ENCODE measurements at regions not wholly inside any gene's neighbourhood (a gene's known extent, or its start where the extent isn't known, plus 50 kb on each side); places are given as distances from the start of the nearest gene placed in this dataset.

DNA sequence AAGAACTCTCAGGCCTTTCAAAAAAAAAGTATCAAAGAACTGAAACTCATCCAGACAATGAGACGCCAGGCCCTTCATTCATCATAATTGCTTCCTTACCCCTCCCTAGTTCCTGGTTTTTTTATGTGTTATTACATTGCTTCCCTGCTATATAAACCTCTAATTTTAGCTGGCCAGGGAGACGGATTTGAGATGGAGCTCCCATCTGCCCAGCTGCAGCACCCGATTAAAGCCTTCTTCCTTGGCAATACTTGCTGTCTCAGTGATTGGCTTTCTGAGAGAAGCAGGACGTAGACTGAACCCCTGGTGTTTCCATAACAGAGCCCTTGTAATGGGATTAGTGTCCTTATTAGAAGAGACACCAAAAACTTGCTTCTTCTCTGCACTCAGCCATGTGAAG lies 62.4 kb downstream of the BARX1 start:
- TF ChIP-seq, protein P1, sequence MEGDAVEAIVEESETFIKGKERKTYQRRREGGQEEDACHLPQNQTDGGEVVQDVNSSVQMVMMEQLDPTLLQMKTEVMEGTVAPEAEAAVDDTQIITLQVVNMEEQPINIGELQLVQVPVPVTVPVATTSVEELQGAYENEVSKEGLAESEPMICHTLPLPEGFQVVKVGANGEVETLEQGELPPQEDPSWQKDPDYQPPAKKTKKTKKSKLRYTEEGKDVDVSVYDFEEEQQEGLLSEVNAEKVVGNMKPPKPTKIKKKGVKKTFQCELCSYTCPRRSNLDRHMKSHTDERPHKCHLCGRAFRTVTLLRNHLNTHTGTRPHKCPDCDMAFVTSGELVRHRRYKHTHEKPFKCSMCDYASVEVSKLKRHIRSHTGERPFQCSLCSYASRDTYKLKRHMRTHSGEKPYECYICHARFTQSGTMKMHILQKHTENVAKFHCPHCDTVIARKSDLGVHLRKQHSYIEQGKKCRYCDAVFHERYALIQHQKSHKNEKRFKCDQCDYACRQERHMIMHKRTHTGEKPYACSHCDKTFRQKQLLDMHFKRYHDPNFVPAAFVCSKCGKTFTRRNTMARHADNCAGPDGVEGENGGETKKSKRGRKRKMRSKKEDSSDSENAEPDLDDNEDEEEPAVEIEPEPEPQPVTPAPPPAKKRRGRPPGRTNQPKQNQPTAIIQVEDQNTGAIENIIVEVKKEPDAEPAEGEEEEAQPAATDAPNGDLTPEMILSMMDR (IDR thresholded peaks at IDR 0.05): no peak
- TF ChIP-seq POLR2A (IDR thresholded peaks at IDR 0.05) (no peak), EP300 (IDR thresholded peaks at IDR 0.05) (no peak), POLR2AphosphoS5 (IDR thresholded peaks at IDR 0.05) (no peak)
